Fibroblast of lung (primary cell): ENCODE measurements at regions not wholly inside any gene's neighbourhood (a gene's known extent, or its start where the extent isn't known, plus 50 kb on each side); places are given as distances from the start of the nearest gene placed in this dataset.
A peak's percentile ranks its signal among the peaks of the same experiment; 100 is the strongest.

Experiments
- DNase-seq, 2 donors: peaks; one replicate each; pipeline versions ENCODE4 v3.0.0 to v3.0.0-alpha.2; 2010; ENCODE audit warnings: low read depth in 2 of 2
- H2AFZ ChIP-seq: 2 replicates; pipeline ENCODE4 v1.5.1; 2012; ENCODE audit warnings: low read length, control low read depth, inconsistent platforms
- H3K27ac ChIP-seq: 2 replicates; pipeline ENCODE4 v1.5.1; 2011; ENCODE audit warnings: low read length, control low read depth; ENCODE audit not compliant: insufficient read depth
- H3K27me3 ChIP-seq: 2 replicates; pipeline ENCODE4 v1.5.1; 2011; ENCODE audit warnings: mild to moderate bottlenecking, low read length; ENCODE audit not compliant: control insufficient read depth, insufficient read depth
- H3K36me3 ChIP-seq: 2 replicates; pipeline ENCODE4 v1.5.1; 2011; ENCODE audit warnings: low read length; ENCODE audit not compliant: control insufficient read depth, insufficient read depth
- H3K4me1 ChIP-seq: 2 replicates; pipeline ENCODE4 v1.5.1; 2011; ENCODE audit warnings: low read length; ENCODE audit not compliant: control insufficient read depth, insufficient read depth; ENCODE audit errors: extremely low read depth
- H3K4me2 ChIP-seq: 2 replicates; pipeline ENCODE4 v1.5.1; 2011; ENCODE audit warnings: low read length, control low read depth; ENCODE audit not compliant: insufficient read depth; ENCODE audit errors: extremely low read depth
- H3K4me3 ChIP-seq, 4 experiments: fragments of 200-600 bp in 1 of 4; sonication (generic) in 1 of 4; replicated peaks in 1 of 4; 2 replicates each; pipeline ENCODE4 v1.5.1; 2011 to 2016; ENCODE audit warnings: low read length in 4 of 4, low read depth in 3 of 4, mild to moderate bottlenecking in 3 of 4, control low read depth in 2 of 4, inconsistent platforms in 1 of 4, mixed read lengths in 1 of 4; ENCODE audit not compliant: insufficient read depth in 1 of 4; ENCODE audit errors: control extremely low read depth in 1 of 4
- H3K79me2 ChIP-seq: 2 replicates; pipeline ENCODE4 v1.5.1; 2012; ENCODE audit warnings: mild to moderate bottlenecking, low read length, inconsistent platforms; ENCODE audit not compliant: control insufficient read depth, insufficient read depth
- H3K9ac ChIP-seq: 2 replicates; pipeline ENCODE4 v1.5.1; 2011; ENCODE audit warnings: mild to moderate bottlenecking, low read length, control low read depth; ENCODE audit not compliant: insufficient read depth
- H3K9me3 ChIP-seq: 2 replicates; pipeline ENCODE4 v1.5.1; 2012; ENCODE audit warnings: low read depth, low read length; ENCODE audit not compliant: control insufficient read depth, insufficient read depth
- H4K20me1 ChIP-seq: 2 replicates; pipeline ENCODE4 v1.5.1; 2011; ENCODE audit warnings: low read length; ENCODE audit not compliant: control insufficient read depth, insufficient read depth; ENCODE audit errors: extremely low read depth
- EZH2 ChIP-seq: IDR thresholded peaks from 2 replicates; pipeline ENCODE4 v1.5.1; 2012; ENCODE audit warnings: low read length, control low read depth, mild to moderate bottlenecking; ENCODE audit errors: missing control alignments
- TF ChIP-seq, protein P1 (sequence below), 2 donors: IDR thresholded peaks in 1 of 2; conservative IDR thresholded peaks in 1 of 2; 1 replicate in 1 of 2; 2 replicates in 1 of 2; pipeline ENCODE4 v1.5.1; 2011 to 2012; ENCODE audit warnings: low read length in 2 of 2, control low read depth in 1 of 2, inconsistent platforms in 1 of 2, low read depth in 1 of 2, mild to moderate bottlenecking in 1 of 2

DNA sequence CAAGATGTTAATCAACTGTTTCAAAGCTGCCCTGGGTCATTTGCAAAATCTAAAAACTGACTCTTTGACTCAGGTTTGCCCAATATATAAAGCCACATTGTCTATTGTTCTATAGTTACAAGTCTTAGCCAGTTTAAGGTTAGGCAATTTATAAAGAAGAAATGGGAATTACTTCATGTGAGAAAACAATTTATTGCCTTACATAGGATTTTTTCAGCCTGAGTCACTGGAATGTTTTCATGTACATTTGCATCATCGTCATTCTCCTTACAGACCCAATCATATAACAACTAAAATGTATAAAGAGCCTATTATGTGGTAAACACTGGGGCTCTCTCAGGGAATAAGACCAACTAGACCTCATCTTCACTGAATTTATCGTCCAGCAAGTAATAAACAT is 100.3 kb upstream of the PLEKHG7 start:
- no peaks in the 10 kb centered on the region for H3K9me3 ChIP-seq
- H4K20me1 ChIP-seq: no peaks in the 10 kb centered on the region
- no peaks in the 10 kb centered on the region for H3K79me2 ChIP-seq
- no peak overlapping the region for H3K4me2 ChIP-seq
- TF ChIP-seq, protein P1, sequence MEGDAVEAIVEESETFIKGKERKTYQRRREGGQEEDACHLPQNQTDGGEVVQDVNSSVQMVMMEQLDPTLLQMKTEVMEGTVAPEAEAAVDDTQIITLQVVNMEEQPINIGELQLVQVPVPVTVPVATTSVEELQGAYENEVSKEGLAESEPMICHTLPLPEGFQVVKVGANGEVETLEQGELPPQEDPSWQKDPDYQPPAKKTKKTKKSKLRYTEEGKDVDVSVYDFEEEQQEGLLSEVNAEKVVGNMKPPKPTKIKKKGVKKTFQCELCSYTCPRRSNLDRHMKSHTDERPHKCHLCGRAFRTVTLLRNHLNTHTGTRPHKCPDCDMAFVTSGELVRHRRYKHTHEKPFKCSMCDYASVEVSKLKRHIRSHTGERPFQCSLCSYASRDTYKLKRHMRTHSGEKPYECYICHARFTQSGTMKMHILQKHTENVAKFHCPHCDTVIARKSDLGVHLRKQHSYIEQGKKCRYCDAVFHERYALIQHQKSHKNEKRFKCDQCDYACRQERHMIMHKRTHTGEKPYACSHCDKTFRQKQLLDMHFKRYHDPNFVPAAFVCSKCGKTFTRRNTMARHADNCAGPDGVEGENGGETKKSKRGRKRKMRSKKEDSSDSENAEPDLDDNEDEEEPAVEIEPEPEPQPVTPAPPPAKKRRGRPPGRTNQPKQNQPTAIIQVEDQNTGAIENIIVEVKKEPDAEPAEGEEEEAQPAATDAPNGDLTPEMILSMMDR (conservative IDR thresholded peaks at IDR 0.05 in 1 of 2, IDR thresholded peaks at IDR 0.05 in 1 of 2; ENCODE audit: low read depth in 1 of 2, low read length in 2 of 2): no peak
- no peak for TF ChIP-seq EZH2
- DNase-seq: peak; percentile 84 to 94
- H3K9ac ChIP-seq: no peak overlapping the region
- H3K27ac ChIP-seq: peak overlapping the region; percentile 14
- H3K27me3 ChIP-seq: no peaks in the 10 kb centered on the region
- no peak overlapping the region for H3K4me3 ChIP-seq
- H2AFZ ChIP-seq: no peak overlapping the region
- H3K4me1 ChIP-seq: peaks cover 2% of the 10 kb centered on the region
- no peaks in the 10 kb centered on the region for H3K36me3 ChIP-seq

DNA sequence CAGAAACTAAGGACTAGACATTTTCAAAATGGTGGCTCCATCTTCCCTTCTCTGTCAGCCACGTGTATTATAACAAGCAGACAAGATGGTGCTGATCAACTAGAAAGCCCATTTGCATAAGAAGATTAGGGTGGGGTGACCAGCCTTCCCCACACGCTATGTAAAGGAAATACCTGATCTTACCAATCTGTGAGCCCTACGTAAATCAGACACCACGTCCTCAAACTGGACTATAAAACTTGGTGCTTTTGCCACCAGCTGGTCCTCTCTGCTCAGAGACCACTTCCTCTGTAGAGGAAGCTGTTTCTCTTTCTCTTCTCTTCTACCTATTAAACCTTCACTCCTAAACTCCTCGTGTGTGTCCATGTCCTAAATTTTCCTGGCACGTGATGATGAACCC is 101.1 kb upstream of the PLEKHG7 start:
- no peak for DNase-seq
- TF ChIP-seq, protein P1 (conservative IDR thresholded peaks at IDR 0.05 in 1 of 2, IDR thresholded peaks at IDR 0.05 in 1 of 2; ENCODE audit: low read depth in 1 of 2, low read length in 2 of 2): no peak
- no peak for TF ChIP-seq EZH2
- no peak overlapping the region for H3K27ac ChIP-seq
- peaks cover 2% of the 10 kb centered on the region for H3K4me1 ChIP-seq
- no peaks in the 10 kb centered on the region for H3K79me2 ChIP-seq
- no peaks in the 10 kb centered on the region for H4K20me1 ChIP-seq
- H3K36me3 ChIP-seq: no peaks in the 10 kb centered on the region
- H3K4me3 ChIP-seq: no peak overlapping the region
- H3K9ac ChIP-seq: no peak overlapping the region
- H3K4me2 ChIP-seq: no peak overlapping the region
- no peaks in the 10 kb centered on the region for H3K9me3 ChIP-seq
- H3K27me3 ChIP-seq: no peaks in the 10 kb centered on the region
- no peak overlapping the region for H2AFZ ChIP-seq

DNA sequence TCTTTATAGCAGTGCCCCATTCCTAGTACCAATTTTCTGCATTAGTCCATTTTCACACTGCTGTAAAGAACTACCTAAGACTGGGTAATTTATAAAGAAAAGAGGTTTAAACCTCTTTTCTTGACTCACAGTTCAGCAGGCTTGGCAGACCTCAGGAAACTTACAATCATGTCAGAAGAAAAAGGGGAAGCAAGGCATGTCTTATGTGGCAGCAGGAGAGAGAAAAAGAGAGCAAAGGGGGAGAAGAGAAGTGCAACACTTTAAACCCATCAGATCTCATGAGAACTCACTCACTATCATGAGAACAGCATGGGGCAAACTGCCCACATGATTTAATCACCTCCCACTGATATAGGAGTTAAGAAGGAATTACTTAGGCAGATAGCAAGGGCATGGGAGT is 101.6 kb upstream of the PLEKHG7 start:
- no peak overlapping the region for H3K4me2 ChIP-seq
- no peak overlapping the region for H3K27ac ChIP-seq
- H3K36me3 ChIP-seq: no peaks in the 10 kb centered on the region
- no peaks in the 10 kb centered on the region for H4K20me1 ChIP-seq
- no peaks in the 10 kb centered on the region for H3K27me3 ChIP-seq
- no peaks in the 10 kb centered on the region for H3K9me3 ChIP-seq
- H3K9ac ChIP-seq: no peak overlapping the region
- H2AFZ ChIP-seq: no peak overlapping the region
- no peak overlapping the region for H3K4me3 ChIP-seq
- TF ChIP-seq, protein P1 (conservative IDR thresholded peaks at IDR 0.05 in 1 of 2, IDR thresholded peaks at IDR 0.05 in 1 of 2; ENCODE audit: low read depth in 1 of 2, low read length in 2 of 2): no peak
- TF ChIP-seq EZH2: no peak
- no peaks in the 10 kb centered on the region for H3K79me2 ChIP-seq
- DNase-seq: no peak
- H3K4me1 ChIP-seq: peaks cover 2% of the 10 kb centered on the region
